ENCODE measurements at regions not wholly inside any gene's neighbourhood (a gene's known extent, or its start where the extent isn't known, plus 50 kb on each side); places are given as distances from the start of the nearest gene placed in this dataset.

GRCh38 chr18:68461481-68462018, 253.4 kb downstream of the TMX3 start:
- TF ChIP-seq POLR2A (IDR thresholded peaks at IDR 0.05; ENCODE audit: low read depth, low read length) (no peak), POU2F2 (IDR thresholded peaks at IDR 0.05; ENCODE audit: low read depth, low read length) (no peak), POLR2AphosphoS5 (IDR thresholded peaks at IDR 0.05; ENCODE audit: low read depth, low read length) (no peak), TAF1 (IDR thresholded peaks at IDR 0.05; ENCODE audit: low read depth, low read length) (no peak), PAX5 (IDR thresholded peaks at IDR 0.05; ENCODE audit: insufficient read depth, low read length, severe bottlenecking) (no peak)

All from GM12891 (cell line).